ENCODE measurements at regions not wholly inside any gene's neighbourhood (a gene's known extent, or its start where the extent isn't known, plus 50 kb on each side); places are given as distances from the start of the nearest gene placed in this dataset.
"Not testable (repeated sequence)": the region's sequence is repeated elsewhere in the genome, so short reads cannot be mapped to it uniquely, and the experiment has no call there.

GRCh38 chr13:67520886-67521285 is 290.8 kb upstream of the PCDH9 start:
- Mint-ChIP-seq H3K36me3 (ENCODE audit: insufficient read depth) (no peaks in the 10 kb centered on the region), H3K4me3 (ENCODE audit: low read depth) (no peak overlapping the region), H3K4me1 (ENCODE audit: low read depth) (no peaks in the 10 kb centered on the region), H3K9me3 (ENCODE audit: low read depth) (peaks cover 3% of the 10 kb centered on the region), H3K27ac (peak overlapping the region; percentile 5), H3K27me3 (no peaks in the 10 kb centered on the region)
- no peak for TF ChIP-seq CTCF (IDR thresholded peaks at IDR 0.05; ENCODE audit: unreplicated experiment)
- no peak for DNase-seq (ENCODE audit: low spot score, unreplicated experiment)

- H3K27me3 Mint-ChIP-seq, result no peaks in the 10 kb centered on the region
- H3K27ac Mint-ChIP-seq, result no peak overlapping the region
- DNase-seq (ENCODE audit: low spot score, unreplicated experiment), result no peak
- no peaks in the 10 kb centered on the region for H3K9me3 Mint-ChIP-seq (ENCODE audit: low read depth)
- TF ChIP-seq CTCF (IDR thresholded peaks at IDR 0.05; ENCODE audit: unreplicated experiment), result no peak
- H3K4me1 Mint-ChIP-seq (ENCODE audit: low read depth), result no peaks in the 10 kb centered on the region
- no peaks in the 10 kb centered on the region for H3K36me3 Mint-ChIP-seq (ENCODE audit: insufficient read depth)
- no peak overlapping the region for H3K4me3 Mint-ChIP-seq (ENCODE audit: low read depth)
Measured at GRCh38 chr13:67519356-67519755, 289.2 kb upstream of the PCDH9 start.

DNA sequence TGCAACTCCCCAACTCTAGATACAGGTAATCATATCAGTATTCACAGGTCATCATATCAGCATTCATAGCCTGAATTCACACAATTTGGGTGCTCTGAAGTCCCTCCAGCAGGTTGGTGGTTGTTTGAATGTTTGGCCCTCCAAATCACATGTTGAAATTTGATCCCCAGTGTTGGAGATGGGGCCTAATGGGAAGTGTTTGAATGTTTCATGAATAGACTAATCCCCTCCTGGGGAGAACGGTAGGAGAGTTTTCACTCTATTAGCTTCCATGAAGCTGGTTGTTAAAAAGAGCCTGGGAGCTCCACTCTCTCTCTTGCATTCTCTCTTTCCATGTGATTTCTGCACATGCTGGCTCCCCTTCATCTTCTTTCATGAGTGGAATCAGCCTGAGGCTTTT is 288.6 kb upstream of the PCDH9 start:
- Mint-ChIP-seq H3K27ac (no peak overlapping the region), H3K4me1 (ENCODE audit: low read depth) (no peaks in the 10 kb centered on the region)

GRCh38 chr13:67515895-67516294 is 285.8 kb upstream of the PCDH9 start:
- Mint-ChIP-seq H3K4me1 (ENCODE audit: low read depth) (no peaks in the 10 kb centered on the region), H3K9me3 (ENCODE audit: low read depth) (no peaks in the 10 kb centered on the region), H3K27ac (no peak overlapping the region), H3K4me3 (ENCODE audit: low read depth) (no peak overlapping the region), H3K36me3 (ENCODE audit: insufficient read depth) (no peaks in the 10 kb centered on the region), H3K27me3 (no peaks in the 10 kb centered on the region)
- no peak for TF ChIP-seq CTCF (IDR thresholded peaks at IDR 0.05; ENCODE audit: unreplicated experiment)
- no peak for DNase-seq (ENCODE audit: low spot score, unreplicated experiment)

More for the DNA sequence above, 288.6 kb upstream of the PCDH9 start:
- no peaks in the 10 kb centered on the region for H3K27me3 Mint-ChIP-seq
- H3K4me3 Mint-ChIP-seq (ENCODE audit: low read depth), result no peak overlapping the region
- TF ChIP-seq CTCF (IDR thresholded peaks at IDR 0.05; ENCODE audit: unreplicated experiment), result no peak
- H3K9me3 Mint-ChIP-seq (ENCODE audit: low read depth), result no peaks in the 10 kb centered on the region
- DNase-seq (ENCODE audit: low spot score, unreplicated experiment), result no peak
- H3K36me3 Mint-ChIP-seq (ENCODE audit: insufficient read depth), result no peaks in the 10 kb centered on the region

- Mint-ChIP-seq H3K27me3 (no peaks in the 10 kb centered on the region), H3K4me3 (ENCODE audit: low read depth) (no peak overlapping the region), H3K4me1 (ENCODE audit: low read depth) (no peaks in the 10 kb centered on the region), H3K36me3 (ENCODE audit: insufficient read depth) (no peaks in the 10 kb centered on the region), H3K27ac (no peak overlapping the region), H3K9me3 (ENCODE audit: low read depth) (no peaks in the 10 kb centered on the region)
- TF ChIP-seq CTCF (IDR thresholded peaks at IDR 0.05; ENCODE audit: unreplicated experiment), result no peak
- no peak for DNase-seq (ENCODE audit: low spot score, unreplicated experiment)
Measured at GRCh38 chr13:67509018-67509417, 278.9 kb upstream of the PCDH9 start.

GRCh38 chr13:67508275-67508674 is 278.1 kb upstream of the PCDH9 start:
- not testable (repeated sequence) for H3K9me3 Mint-ChIP-seq (ENCODE audit: low read depth); H3K36me3 Mint-ChIP-seq (ENCODE audit: insufficient read depth); H3K27me3 Mint-ChIP-seq; H3K4me1 Mint-ChIP-seq (ENCODE audit: low read depth); H3K27ac Mint-ChIP-seq; H3K4me3 Mint-ChIP-seq (ENCODE audit: low read depth); DNase-seq (ENCODE audit: low spot score, unreplicated experiment)

Measured in progenitor cell of endocrine pancreas (in vitro differentiated cells).